Mesenchymal stem cell (in vitro differentiated cells and primary cell): ENCODE measurements at regions not wholly inside any gene's neighbourhood (a gene's known extent, or its start where the extent isn't known, plus 50 kb on each side); places are given as distances from the start of the nearest gene placed in this dataset.
"Not testable (repeated sequence)": the region's sequence is repeated elsewhere in the genome, so short reads cannot be mapped to it uniquely, and the experiment has no call there.

ENCODE experiments used
- DNase-seq: peaks from one replicate; pipeline ENCODE4 v3.0.0-alpha.2; 2013
- H2AFZ ChIP-seq: one replicate; pipeline ENCODE4 v1.6.1; 2013; ENCODE audit warnings: low read depth, mild to moderate bottlenecking, control low read depth, inconsistent platforms, low read length, moderate library complexity
- H2AK5ac ChIP-seq: 2 replicates; pipeline ENCODE4 v1.6.1; 2013; ENCODE audit warnings: low read length, moderate library complexity, mild to moderate bottlenecking, inconsistent platforms; ENCODE audit not compliant: severe bottlenecking
- H2BK120ac ChIP-seq: one replicate; pipeline ENCODE4 v1.6.1; 2013; ENCODE audit warnings: low read depth, mild to moderate bottlenecking, inconsistent platforms, low read length, moderate library complexity
- H2BK12ac ChIP-seq, 2 experiments: one replicate each; pipeline ENCODE4 v1.6.1; 2013; ENCODE audit warnings: inconsistent platforms in 2 of 2, low read length in 2 of 2, mild to moderate bottlenecking in 2 of 2, moderate library complexity in 2 of 2, control low read depth in 1 of 2
- H2BK15ac ChIP-seq: one replicate; pipeline ENCODE4 v1.6.1; 2013; ENCODE audit warnings: mild to moderate bottlenecking, low read depth, inconsistent platforms; ENCODE audit not compliant: poor library complexity, severe bottlenecking
- H2BK5ac ChIP-seq: 2 replicates; pipeline ENCODE4 v1.6.1; 2013; ENCODE audit warnings: low read depth, mild to moderate bottlenecking, low read length, control low read depth, inconsistent platforms; ENCODE audit not compliant: poor library complexity, severe bottlenecking
- H3K14ac ChIP-seq, 2 experiments: one replicate each; pipeline ENCODE4 v1.6.1; 2013; ENCODE audit warnings: inconsistent platforms in 2 of 2, low read length in 2 of 2, control low read depth in 1 of 2, mild to moderate bottlenecking in 1 of 2, moderate library complexity in 1 of 2
- H3K18ac ChIP-seq, 2 experiments: one replicate each; pipeline ENCODE4 v1.6.1; 2013; ENCODE audit warnings: inconsistent platforms in 2 of 2, low read length in 2 of 2, control low read depth in 1 of 2, low read depth in 1 of 2, mild to moderate bottlenecking in 1 of 2
- H3K23ac ChIP-seq, 2 experiments: one replicate each; pipeline ENCODE4 v1.6.1; 2013; ENCODE audit warnings: inconsistent platforms in 2 of 2, low read length in 2 of 2, mild to moderate bottlenecking in 2 of 2, moderate library complexity in 2 of 2, control low read depth in 1 of 2
- H3K27ac ChIP-seq: 2 replicates; pipeline ENCODE4 v1.5.1; 2013; ENCODE audit warnings: mild to moderate bottlenecking, moderate library complexity, low read length, control low read depth, inconsistent platforms; ENCODE audit not compliant: poor library complexity, severe bottlenecking
- H3K27me3 ChIP-seq, 2 experiments: 2 replicates each; pipeline versions ENCODE4 v1.6.1 to v1.7.0; 2013; ENCODE audit warnings: low read length in 2 of 2, mild to moderate bottlenecking in 2 of 2, moderate library complexity in 2 of 2, control low read depth in 1 of 2, inconsistent platforms in 1 of 2; ENCODE audit not compliant: control insufficient read depth in 1 of 2, insufficient read depth in 1 of 2
- H3K36me3 ChIP-seq, 2 experiments: 2 replicates each; pipeline versions ENCODE4 v1.6.1 to v1.7.0; 2013; ENCODE audit warnings: low read length in 2 of 2, control low read depth in 1 of 2, inconsistent platforms in 1 of 2, low read depth in 1 of 2, mild to moderate bottlenecking in 1 of 2; ENCODE audit not compliant: insufficient read depth in 2 of 2, control insufficient read depth in 1 of 2
- H3K4ac ChIP-seq, 2 experiments: one replicate each; pipeline ENCODE4 v1.6.1; 2013; ENCODE audit warnings: inconsistent platforms in 2 of 2, low read length in 2 of 2, mild to moderate bottlenecking in 2 of 2, moderate library complexity in 2 of 2, control low read depth in 1 of 2, low read depth in 1 of 2
- H3K4me1 ChIP-seq: 2 replicates; pipeline ENCODE4 v1.6.1; 2013; ENCODE audit warnings: low read depth, low read length, control low read depth; ENCODE audit not compliant: control insufficient read depth, insufficient read depth
- H3K4me2 ChIP-seq: 2 replicates; pipeline ENCODE4 v1.6.1; 2013; ENCODE audit warnings: low read length, mild to moderate bottlenecking, inconsistent platforms; ENCODE audit not compliant: poor library complexity, severe bottlenecking
- H3K4me3 ChIP-seq, 2 experiments: 2 replicates each; pipeline versions ENCODE4 v1.5.1 to v1.7.0; 2013; ENCODE audit warnings: low read length in 2 of 2, mild to moderate bottlenecking in 2 of 2, control low read depth in 1 of 2, low read depth in 1 of 2; ENCODE audit not compliant: insufficient read depth in 1 of 2
- H3K79me1 ChIP-seq: replicated peaks from 2 replicates; pipeline ENCODE4 v1.6.1; 2013; ENCODE audit warnings: mild to moderate bottlenecking, control low read depth, low read length, inconsistent platforms; ENCODE audit not compliant: poor library complexity, severe bottlenecking
- H3K9ac ChIP-seq: 2 replicates; pipeline ENCODE4 v1.7.0; 2013; ENCODE audit warnings: mild to moderate bottlenecking, low read length, moderate library complexity
- H3K9me3 ChIP-seq: 2 replicates; pipeline ENCODE4 v1.7.0; 2013; ENCODE audit warnings: mild to moderate bottlenecking, low read length; ENCODE audit not compliant: control insufficient read depth
- H4K8ac ChIP-seq: one replicate; pipeline ENCODE4 v1.6.1; 2013; ENCODE audit warnings: inconsistent platforms, mild to moderate bottlenecking, low read length, moderate library complexity
- H4K91ac ChIP-seq: one replicate; pipeline ENCODE4 v1.6.1; 2013; ENCODE audit warnings: mild to moderate bottlenecking, low read length, inconsistent platforms
- WGBS: methylation state at CpG from one replicate; pipeline ENCODE4 v1.1.7; 2013; ENCODE audit warnings: mixed read lengths; 5-methylcytosine and 5-hydroxymethylcytosine counted together

DNA sequence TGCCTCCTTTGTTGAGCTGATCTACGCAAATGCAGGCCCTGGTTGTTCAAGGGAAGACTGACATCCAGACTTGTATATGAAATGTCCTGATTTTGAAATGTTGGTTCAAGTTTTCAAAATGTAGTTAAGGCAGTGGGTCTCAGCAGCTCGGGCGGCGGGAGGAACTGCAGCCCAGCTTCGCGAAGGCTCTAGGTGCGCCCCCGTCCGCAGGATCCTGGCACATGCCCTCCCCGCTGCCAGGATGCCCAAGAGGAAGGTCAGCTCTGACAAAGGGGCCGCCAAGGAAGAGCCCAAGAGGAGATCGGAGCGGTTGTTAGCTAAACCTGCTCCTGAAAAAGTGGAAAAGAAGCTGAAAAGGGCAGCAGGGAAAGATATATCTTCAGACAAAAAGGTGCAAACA lies 1310.1 kb downstream of the ADGRL3 start:
- Histone ChIP-seq H3K23ac (no peak overlapping the region), H2AK5ac (no peak overlapping the region), H3K4me2 (no peak overlapping the region), H3K4ac (no peak overlapping the region), H3K4me1 (no peaks in the 10 kb centered on the region), H3K27ac (no peak overlapping the region), H3K9ac (no peak overlapping the region), H3K79me1 (no peaks in the 10 kb centered on the region), H2BK5ac (no peak overlapping the region), H2AFZ (no peak overlapping the region), H2BK12ac (no peak overlapping the region), H4K8ac (no peak overlapping the region), H3K4me3 (no peak overlapping the region), H2BK15ac (no peak overlapping the region), H4K91ac (no peak overlapping the region), H3K9me3 (no peaks in the 10 kb centered on the region), H3K27me3 (no peaks in the 10 kb centered on the region), H3K36me3 (no peaks in the 10 kb centered on the region), H2BK120ac (no peak overlapping the region), H3K14ac (no peak overlapping the region), H3K18ac (no peak overlapping the region)
- WGBS = 91% methylated on average over 13 of the region's 13 CpGs
- no peak for DNase-seq

DNA sequence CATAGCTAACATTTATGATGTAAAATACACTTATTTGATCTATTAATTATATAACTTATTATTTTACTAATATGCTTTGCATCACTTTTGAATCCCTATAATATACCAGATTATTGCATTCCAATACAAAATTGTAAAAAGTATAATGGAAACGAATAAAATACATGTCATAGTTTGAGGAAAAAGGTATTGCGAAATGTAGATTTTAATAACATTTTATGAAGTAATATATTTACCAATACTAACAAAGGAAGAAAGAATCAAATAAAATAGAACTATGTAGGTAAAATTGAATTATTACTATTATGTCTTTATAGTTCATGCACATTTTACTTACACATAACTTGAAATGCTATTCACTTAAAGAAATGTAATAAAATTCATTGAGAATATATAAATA lies 1300.2 kb downstream of the ADGRL3 start:
- no CpG with 5 or more reads among the region's 2 CpGs for WGBS
- H2AFZ ChIP-seq = no peak overlapping the region
- H2BK120ac ChIP-seq = no peak overlapping the region
- H3K4me3 ChIP-seq = no peak overlapping the region
- no peak overlapping the region for H2BK15ac ChIP-seq
- no peak overlapping the region for H4K91ac ChIP-seq
- no peak overlapping the region for H3K4ac ChIP-seq
- no peak overlapping the region for H3K27ac ChIP-seq
- DNase-seq = no peak
- H2BK5ac ChIP-seq = no peak overlapping the region
- H3K14ac ChIP-seq = no peak overlapping the region
- H3K4me1 ChIP-seq = no peaks in the 10 kb centered on the region
- H4K8ac ChIP-seq = no peak overlapping the region
- no peaks in the 10 kb centered on the region for H3K36me3 ChIP-seq
- no peak overlapping the region for H3K23ac ChIP-seq
- no peaks in the 10 kb centered on the region for H3K79me1 ChIP-seq
- no peaks in the 10 kb centered on the region for H3K9me3 ChIP-seq
- no peak overlapping the region for H3K4me2 ChIP-seq
- no peak overlapping the region for H2AK5ac ChIP-seq
- no peak overlapping the region for H3K18ac ChIP-seq
- no peak overlapping the region for H2BK12ac ChIP-seq
- no peaks in the 10 kb centered on the region for H3K27me3 ChIP-seq
- H3K9ac ChIP-seq = no peak overlapping the region

DNA sequence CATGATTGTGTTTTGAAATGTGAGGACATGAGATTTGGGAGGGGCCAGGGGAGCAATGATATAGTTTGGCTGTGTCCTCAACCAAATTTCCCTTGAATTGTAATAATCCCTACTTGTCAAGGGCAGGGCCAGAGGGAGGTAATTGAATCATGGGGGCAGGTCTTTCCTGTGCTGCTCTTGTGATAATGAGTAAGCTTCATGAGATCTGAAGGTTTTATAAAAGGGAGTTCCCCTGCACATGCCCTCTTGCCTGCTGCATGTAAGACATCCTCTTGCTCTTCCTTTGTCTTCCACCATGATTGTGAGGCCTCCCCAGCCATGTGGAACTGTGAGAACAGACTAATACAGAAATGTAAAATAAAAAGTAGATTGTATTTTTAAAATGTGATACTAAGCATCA lies 1294.9 kb downstream of the ADGRL3 start:
- no peak overlapping the region for H2BK5ac ChIP-seq

DNA sequence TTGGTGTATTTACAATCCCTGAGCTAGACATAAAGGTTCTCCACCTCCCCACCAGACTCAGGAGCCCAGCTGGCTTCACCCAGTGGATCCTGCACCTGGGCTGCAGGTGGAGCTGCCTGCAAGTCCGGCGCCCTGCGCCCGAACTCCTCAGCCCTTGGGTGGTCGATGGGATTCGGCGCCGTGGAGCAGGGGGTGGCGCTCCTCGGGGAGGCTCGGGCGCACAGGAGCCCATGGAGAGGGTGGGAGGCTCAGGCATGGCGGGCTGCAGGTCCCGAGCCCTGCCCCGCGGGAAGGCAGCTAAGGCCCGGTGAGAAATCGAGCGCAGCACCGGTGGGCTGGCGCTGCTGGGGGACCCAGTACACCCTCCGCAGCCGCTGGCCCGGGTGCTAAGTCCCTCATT lies 1291.6 kb downstream of the ADGRL3 start:
- H3K9me3 ChIP-seq, H2BK12ac ChIP-seq, H3K4me2 ChIP-seq, H3K79me1 ChIP-seq, H4K8ac ChIP-seq, H3K4me3 ChIP-seq, H2BK120ac ChIP-seq, H2AFZ ChIP-seq, H3K36me3 ChIP-seq, H3K27me3 ChIP-seq, DNase-seq, H2BK15ac ChIP-seq, H4K91ac ChIP-seq, H3K4ac ChIP-seq, H2BK5ac ChIP-seq, H3K23ac ChIP-seq, H3K14ac ChIP-seq, H3K18ac ChIP-seq, H3K27ac ChIP-seq, H2AK5ac ChIP-seq, H3K9ac ChIP-seq, H3K4me1 ChIP-seq: not testable (repeated sequence)
- WGBS = 91% methylated on average over 18 of the region's 24 CpGs

More for the DNA sequence above, 1294.9 kb downstream of the ADGRL3 start:
- Histone ChIP-seq H3K4me1 (no peaks in the 10 kb centered on the region), H4K91ac (no peak overlapping the region), H3K23ac (no peak overlapping the region), H2BK15ac (no peak overlapping the region), H2BK120ac (no peak overlapping the region), H3K4ac (no peak overlapping the region), H2BK12ac (no peak overlapping the region), H3K4me3 (no peak overlapping the region), H2AFZ (no peak overlapping the region), H3K14ac (no peak overlapping the region), H3K79me1 (no peaks in the 10 kb centered on the region), H3K4me2 (no peak overlapping the region), H3K9ac (no peak overlapping the region), H3K18ac (no peak overlapping the region), H3K27me3 (no peaks in the 10 kb centered on the region), H3K36me3 (no peaks in the 10 kb centered on the region), H2AK5ac (no peak overlapping the region), H3K9me3 (no peaks in the 10 kb centered on the region), H4K8ac (no peak overlapping the region), H3K27ac (no peak overlapping the region)
- DNase-seq = no peak
